SK-N-SH treated with all-trans-retinoic acid at 6 μM for 48 hours (cell line): ENCODE measurements at regions not wholly inside any gene's neighbourhood (a gene's known extent, or its start where the extent isn't known, plus 50 kb on each side); places are given as distances from the start of the nearest gene placed in this dataset.

Source experiments
- BACH2 ChIP-seq: fragments of 250-450 bp; sonication (Bioruptor Pico); IDR thresholded peaks from 2 replicates; pipeline ENCODE4 v1.9.0; 2021; ENCODE audit warnings: mild to moderate bottlenecking, borderline replicate concordance
- OSR1 ChIP-seq: fragments of 250-450 bp; sonication (Bioruptor Pico); IDR thresholded peaks from 2 replicates; pipeline ENCODE4 v1.8.0; 2022; ENCODE audit warnings: moderate library complexity, mild to moderate bottlenecking, inconsistent platforms
- PATZ1 ChIP-seq: fragments of 250-450 bp; sonication (Bioruptor Pico); IDR thresholded peaks from 2 replicates; pipeline ENCODE4 v1.8.0; 2020; ENCODE audit warnings: mild to moderate bottlenecking, moderate library complexity, borderline replicate concordance
- RARB ChIP-seq: fragments of 250-450 bp; sonication (Bioruptor Pico); IDR thresholded peaks from 2 replicates; pipeline ENCODE4 v1.8.0; 2021; ENCODE audit warnings: mild to moderate bottlenecking, moderate library complexity
- ZNF70 ChIP-seq: fragments of 450-650 bp; formaldehyde crosslinking; IDR thresholded peaks from 2 replicates; pipeline ENCODE4 v1.5.0; 2020; ENCODE audit warnings: mild to moderate bottlenecking, moderate library complexity
- TF ChIP-seq, protein P1 (sequence below): fragments of 250-450 bp; sonication (Bioruptor Pico); IDR thresholded peaks from 2 replicates; pipeline ENCODE4 v1.5.0; 2020; ENCODE audit warnings: mild to moderate bottlenecking, moderate library complexity

DNA sequence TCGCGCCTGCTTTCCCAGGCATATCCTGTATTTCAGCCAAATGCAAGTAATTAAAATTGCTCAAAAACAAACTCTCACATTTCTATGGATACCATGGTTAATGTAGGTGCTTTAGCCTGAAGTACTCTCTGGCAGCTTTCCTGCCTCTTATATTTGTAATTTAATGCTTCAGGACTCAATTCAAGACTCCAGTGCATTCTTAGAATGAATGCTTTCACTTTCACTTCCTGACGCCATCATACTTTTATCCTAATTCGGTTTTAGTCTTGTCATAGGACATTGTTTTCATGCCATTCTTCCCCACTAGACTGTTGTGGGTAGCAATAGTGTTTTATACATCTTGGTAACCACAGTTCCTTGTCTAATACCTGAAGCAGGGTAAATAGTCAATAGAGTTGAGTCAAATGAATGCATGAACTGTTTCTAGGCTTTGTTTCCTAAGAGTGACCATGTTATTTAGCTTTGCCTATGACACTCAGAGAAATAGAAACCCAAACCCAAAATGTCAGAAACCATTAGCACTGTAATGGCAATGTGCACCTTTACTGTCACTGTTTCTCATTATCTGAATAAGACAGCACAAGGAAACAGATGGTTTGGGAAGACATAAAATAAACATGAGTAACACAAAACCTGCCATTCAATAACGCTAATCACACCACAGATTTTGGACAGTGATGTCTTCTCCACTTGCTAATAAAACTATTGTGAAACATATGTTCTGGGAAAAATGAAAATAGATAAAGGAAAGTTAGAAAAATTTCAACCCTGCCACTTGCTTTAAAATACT lies 705.5 kb downstream of the CDH11 start:
- TF ChIP-seq OSR1 (no peak), BACH2 (no peak), PATZ1 (no peak), RARB (CRISPR knock-in tag) (no peak), ZNF70 (CRISPR knock-in tag) (no peak)
- TF ChIP-seq, protein P1, sequence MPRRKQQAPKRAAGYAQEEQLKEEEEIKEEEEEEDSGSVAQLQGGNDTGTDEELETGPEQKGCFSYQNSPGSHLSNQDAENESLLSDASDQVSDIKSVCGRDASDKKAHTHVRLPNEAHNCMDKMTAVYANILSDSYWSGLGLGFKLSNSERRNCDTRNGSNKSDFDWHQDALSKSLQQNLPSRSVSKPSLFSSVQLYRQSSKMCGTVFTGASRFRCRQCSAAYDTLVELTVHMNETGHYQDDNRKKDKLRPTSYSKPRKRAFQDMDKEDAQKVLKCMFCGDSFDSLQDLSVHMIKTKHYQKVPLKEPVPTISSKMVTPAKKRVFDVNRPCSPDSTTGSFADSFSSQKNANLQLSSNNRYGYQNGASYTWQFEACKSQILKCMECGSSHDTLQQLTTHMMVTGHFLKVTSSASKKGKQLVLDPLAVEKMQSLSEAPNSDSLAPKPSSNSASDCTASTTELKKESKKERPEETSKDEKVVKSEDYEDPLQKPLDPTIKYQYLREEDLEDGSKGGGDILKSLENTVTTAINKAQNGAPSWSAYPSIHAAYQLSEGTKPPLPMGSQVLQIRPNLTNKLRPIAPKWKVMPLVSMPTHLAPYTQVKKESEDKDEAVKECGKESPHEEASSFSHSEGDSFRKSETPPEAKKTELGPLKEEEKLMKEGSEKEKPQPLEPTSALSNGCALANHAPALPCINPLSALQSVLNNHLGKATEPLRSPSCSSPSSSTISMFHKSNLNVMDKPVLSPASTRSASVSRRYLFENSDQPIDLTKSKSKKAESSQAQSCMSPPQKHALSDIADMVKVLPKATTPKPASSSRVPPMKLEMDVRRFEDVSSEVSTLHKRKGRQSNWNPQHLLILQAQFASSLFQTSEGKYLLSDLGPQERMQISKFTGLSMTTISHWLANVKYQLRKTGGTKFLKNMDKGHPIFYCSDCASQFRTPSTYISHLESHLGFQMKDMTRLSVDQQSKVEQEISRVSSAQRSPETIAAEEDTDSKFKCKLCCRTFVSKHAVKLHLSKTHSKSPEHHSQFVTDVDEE (CRISPR knock-in tag), result no peak
